Stimulated activated CD8-positive, alpha-beta memory T cell treated with anti-CD3 and anti-CD28 coated beads, Interleukin-12 subunit alpha, Interleukin-12 subunit beta, amount 100 ng/mL, for 4 hours (primary cell): ENCODE measurements at regions not wholly inside any gene's neighbourhood (a gene's known extent, or its start where the extent isn't known, plus 50 kb on each side); places are given as distances from the start of the nearest gene placed in this dataset.
"Not testable (repeated sequence)": the region's sequence is repeated elsewhere in the genome, so short reads cannot be mapped to it uniquely, and the experiment has no call there.

Experiments
- DNase-seq: peaks from one replicate; pipeline ENCODE4 v3.0.0-alpha.2; 2020; ENCODE audit warnings: low read depth

GRCh38 chr14:105889666-105890473 lies 363.5 kb downstream of the TMEM121 start:
- DNase-seq: no peak

DNA sequence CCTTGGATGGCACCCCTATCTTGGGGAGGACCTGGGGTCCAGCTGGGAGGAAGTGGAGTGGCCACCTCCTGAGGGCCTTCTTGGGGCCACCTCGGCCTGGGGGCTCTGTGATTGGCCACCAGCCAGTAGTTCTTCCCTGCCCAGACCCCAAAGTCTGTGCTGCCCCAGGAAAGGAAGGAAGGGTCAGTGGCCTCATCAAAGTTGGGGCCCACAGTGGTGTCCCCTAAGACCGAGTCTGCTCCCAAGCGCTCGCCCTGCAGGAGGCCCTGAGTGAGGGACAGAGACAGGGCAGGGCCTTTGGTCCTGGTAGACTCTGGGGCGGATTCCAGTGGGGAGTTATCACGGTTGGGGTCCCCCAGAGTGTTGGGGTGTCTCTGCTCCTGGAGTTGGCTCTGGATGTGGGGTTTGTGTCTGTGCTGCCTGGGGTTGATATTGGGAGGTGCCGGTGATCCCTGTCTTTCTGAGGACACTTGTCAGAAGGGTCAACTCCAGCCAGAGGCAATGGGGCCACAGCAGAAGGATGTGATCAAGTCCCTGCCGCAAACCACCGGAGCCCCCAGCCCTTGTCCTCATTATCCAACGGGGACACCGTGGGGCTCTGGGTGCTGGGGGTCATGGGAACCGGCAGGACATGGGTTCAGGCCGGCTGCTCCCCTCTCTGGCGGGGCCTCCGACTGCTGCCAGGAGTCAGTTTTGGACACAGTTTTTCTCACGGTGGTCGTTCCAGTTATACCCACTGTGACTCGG lies 364.3 kb downstream of the TMEM121 start:
- DNase-seq: no peak

- no peak for DNase-seq
Measured at GRCh38 chr14:105891221-105891602, 364.8 kb downstream of the TMEM121 start.

GRCh38 chr14:105891631-105892452 lies 365.5 kb downstream of the TMEM121 start:
- no peak for DNase-seq

DNA sequence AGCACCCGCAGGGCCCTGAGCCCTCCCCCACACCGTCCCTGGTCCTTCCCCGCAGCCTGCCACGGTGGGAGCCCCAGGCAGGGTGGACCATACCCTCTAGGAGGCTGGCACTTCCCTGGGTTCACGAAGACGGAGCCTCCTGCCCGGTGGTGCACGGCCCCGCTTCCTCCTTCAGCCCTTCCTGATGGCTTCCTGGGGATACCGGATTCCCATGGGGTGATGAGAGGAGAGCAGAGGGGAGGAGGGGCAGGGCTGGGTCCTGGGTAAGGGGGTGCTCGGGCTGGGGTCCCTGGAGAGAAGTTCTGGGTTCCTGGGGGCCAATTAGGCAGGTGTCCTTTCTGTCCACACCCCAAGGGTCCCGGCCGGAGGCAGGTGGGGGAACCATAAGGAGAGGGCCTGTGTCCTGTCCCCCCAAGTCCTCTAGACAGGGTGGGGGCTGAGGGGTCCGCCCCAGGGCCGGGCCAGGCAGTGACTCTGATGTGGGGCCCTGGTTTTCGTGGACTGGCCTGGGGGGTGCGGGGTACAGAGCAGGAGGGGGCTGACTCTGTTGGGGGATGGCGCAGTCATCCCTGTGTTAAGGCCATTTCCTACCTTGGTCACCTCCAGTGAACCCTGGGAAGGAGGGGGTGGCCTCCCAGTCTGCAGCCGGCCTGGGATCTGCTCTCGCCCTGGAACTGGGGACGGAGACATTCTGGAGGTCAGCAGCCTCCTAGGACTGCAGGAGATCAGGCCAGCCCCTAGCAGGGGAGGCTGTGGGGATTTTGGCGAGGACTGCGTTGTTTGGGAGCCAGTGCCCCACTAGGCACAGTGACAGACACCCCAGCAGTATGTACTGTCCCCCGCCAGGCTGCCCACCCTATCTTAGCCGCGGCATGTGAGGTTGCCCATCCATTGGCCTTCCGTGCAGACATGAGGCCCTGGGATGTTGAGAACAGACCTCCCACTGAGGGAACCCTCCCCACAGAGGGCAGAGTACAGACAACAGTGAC lies 366.4 kb downstream of the TMEM121 start:
- not testable (repeated sequence) for DNase-seq

GRCh38 chr14:105893686-105894085 lies 367.3 kb downstream of the TMEM121 start:
- not testable (repeated sequence) for DNase-seq

DNA sequence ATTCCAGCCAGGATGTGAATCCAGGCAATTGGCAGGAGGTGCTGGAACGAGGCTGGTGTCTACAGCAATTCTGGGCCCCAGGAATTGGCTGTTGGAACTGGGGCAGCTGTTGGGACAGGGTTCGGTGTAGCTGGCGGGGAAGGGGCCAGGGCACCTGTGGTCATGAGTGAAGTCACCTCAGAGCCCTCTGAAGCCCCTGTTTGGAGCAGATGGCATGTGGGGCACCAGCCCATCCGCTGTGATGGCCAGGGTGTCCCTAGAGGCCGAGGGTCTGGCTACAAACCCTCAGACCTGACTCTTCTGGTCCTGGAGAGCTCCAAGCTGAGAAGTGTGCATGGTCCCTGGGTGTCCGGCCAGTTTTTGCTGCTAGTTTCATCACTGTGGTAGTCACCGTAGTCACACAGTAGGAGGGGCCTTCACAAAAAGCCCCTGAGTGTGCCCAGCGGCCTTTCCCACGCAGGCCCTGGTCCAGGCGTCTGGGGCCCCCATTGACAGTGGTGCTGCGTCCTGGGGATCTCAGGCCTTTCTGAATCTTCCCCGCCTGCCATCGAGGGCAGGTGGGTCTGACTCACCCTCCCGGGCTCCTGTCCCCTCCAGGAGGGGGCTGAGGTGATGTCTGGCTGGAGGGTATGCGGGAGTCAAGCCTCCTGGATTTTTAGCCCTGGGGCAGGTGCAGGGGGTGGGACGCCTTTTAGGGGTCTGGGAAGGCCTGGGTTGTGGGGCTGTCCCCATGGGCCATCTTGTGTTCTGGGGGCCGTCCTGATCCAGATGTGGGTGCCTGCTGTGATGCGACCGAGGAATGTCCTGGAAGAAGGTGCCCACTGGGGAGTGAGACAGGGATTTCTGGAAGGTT lies 368.0 kb downstream of the TMEM121 start:
- no peak for DNase-seq

GRCh38 chr14:105894978-105895881 lies 368.8 kb downstream of the TMEM121 start:
- DNase-seq: no peak

DNA sequence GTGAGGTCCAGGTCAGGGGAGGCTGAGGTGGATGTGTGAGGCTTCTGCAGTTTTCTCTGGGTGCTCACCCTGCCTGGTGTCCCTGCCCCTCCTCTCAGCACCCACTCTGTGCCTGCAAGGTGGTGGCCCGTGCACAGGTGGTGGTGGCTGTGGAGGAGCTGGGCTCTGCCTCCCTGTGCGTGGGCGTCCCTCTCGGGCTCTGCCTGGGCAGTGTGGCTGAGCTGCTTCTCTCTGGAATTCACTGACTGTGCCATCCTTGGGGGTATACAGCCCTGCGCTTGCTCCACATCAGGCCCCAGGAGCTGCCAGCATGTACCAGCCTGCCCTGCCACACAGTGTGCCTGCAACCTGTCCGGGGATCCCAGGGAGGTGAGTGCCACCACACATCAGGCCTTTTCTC lies 369.8 kb downstream of the TMEM121 start:
- not testable (repeated sequence) for DNase-seq

- not testable (repeated sequence) for DNase-seq
Measured at GRCh38 chr14:105896961-105897724, 370.8 kb downstream of the TMEM121 start.

- DNase-seq: no peak
Measured at GRCh38 chr14:105897725-105898113, 371.3 kb downstream of the TMEM121 start.

GRCh38 chr14:105898482-105899010 lies 372.2 kb downstream of the TMEM121 start:
- DNase-seq: no peak

DNA sequence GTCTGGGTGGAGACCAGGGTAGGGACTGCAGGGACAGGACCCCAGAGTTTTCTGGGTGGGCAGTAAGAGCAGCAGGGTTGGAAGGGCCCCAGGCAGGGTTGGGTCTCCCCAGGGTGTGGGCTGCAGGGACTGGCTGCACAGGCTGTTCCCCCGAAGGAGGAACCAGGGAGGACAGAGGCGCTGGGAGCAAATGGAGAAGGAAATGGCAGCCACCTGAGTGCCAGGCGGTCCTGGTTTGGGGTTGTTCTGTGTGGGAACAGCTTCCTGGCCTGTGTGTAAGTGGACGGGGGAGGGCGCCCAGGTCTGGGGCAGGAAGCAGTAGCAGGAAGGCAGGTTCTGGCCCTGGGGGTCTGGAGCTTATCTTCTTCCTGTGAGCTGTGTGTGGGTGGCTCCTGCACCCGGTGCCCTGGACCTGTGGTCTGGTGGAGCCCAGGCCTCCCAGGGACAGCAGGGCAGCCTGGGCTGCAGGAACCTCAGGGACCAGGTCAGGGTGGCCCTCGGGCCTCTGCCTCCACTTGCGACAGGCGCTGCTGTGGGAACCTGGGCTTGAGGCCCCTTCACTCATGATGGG lies 372.8 kb downstream of the TMEM121 start:
- DNase-seq: no peak

DNA sequence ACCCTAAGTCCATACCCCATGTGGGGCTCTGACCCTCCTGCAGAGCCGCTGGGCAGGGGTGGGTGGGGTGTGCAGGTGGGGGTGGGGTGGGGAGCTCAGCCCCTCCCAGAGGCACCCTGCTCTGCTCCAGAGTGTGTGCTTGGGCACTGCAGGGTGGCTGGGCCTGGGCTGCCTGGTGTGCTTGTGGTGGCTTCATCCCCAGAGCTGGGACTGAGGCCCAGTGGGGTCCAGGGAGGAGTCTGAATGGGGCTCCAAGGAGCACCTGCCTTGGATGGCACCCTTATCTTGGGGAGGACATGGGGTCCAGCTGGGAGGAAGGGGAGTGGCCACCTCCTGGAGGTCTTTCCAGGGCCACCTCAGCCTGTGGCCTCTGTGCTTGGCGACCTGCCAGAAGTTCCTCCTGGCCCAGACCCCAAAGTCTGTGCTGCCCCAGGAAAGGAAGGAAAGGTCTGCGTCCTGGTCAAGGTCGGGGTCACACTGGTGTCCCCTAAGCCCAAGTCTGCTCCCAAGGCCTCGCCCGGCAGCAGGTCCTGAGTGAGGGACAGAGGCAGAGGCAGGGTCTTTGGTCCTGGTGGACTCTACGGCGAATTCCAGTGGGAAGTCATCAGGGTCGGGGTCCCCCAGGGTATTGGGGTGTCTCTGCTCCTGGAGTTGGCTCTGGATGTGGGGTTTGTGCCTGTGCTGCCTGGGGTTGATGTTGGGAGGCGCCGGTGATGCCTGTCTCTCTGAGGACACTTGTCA lies 373.4 kb downstream of the TMEM121 start:
- no peak for DNase-seq

GRCh38 chr14:105900398-105901160 lies 374.2 kb downstream of the TMEM121 start:
- DNase-seq: no peak

GRCh38 chr14:105901226-105901625 lies 374.8 kb downstream of the TMEM121 start:
- DNase-seq: no peak
